GM19238 (cell line): ENCODE measurements at regions not wholly inside any gene's neighbourhood (a gene's known extent, or its start where the extent isn't known, plus 50 kb on each side); places are given as distances from the start of the nearest gene placed in this dataset.
"Not testable (repeated sequence)": the region's sequence is repeated elsewhere in the genome, so short reads cannot be mapped to it uniquely, and the experiment has no call there.

Experiments
- DNase-seq: peaks from one replicate; pipeline ENCODE4 v3.0.0; 2011; ENCODE audit warnings: low spot score; ENCODE audit not compliant: insufficient read length

- not testable (repeated sequence) for DNase-seq
These were observed 51.7 kb upstream of the NDUFV2 start for GRCh38 chr18:9050628-9051284.
